Liver (tissue), 3 donors: ENCODE measurements at regions not wholly inside any gene's neighbourhood (a gene's known extent, or its start where the extent isn't known, plus 50 kb on each side); places are given as distances from the start of the nearest gene placed in this dataset.

ENCODE experiments used
- ATF3 ChIP-seq: IDR thresholded peaks from 2 replicates; pipeline ENCODE4 v1.6.1; 2016; ENCODE audit warnings: antibody characterized with exemption
- CTCF ChIP-seq: fragments of 150-350 bp; IDR thresholded peaks from 2 replicates; pipeline ENCODE4 v1.5.1; 2017; ENCODE audit warnings: improper control_type of control experiment, low read depth, low read length; ENCODE audit not compliant: missing input control
- EGR1 ChIP-seq, 2 donors: IDR thresholded peaks; 2 replicates each; pipeline ENCODE4 v1.6.1; 2016 to 2018; ENCODE audit warnings: antibody characterized with exemption in 2 of 2, low read depth in 2 of 2
- GABPA ChIP-seq, 2 donors: IDR thresholded peaks in 1 of 2; conservative IDR thresholded peaks in 1 of 2; 2 replicates each; pipeline ENCODE4 v1.6.1; 2016; ENCODE audit warnings: antibody characterized with exemption in 2 of 2, mild to moderate bottlenecking in 1 of 2, moderate library complexity in 1 of 2
- HNF4G ChIP-seq: IDR thresholded peaks from 2 replicates; pipeline ENCODE4 v1.6.1; 2016; ENCODE audit warnings: antibody characterized with exemption
- JUND ChIP-seq, 2 donors: IDR thresholded peaks; 2 replicates each; pipeline ENCODE4 v1.6.1; 2016; ENCODE audit warnings: antibody characterized with exemption in 2 of 2
- MAX ChIP-seq: IDR thresholded peaks from 2 replicates; pipeline ENCODE4 v1.6.1; 2016; ENCODE audit warnings: antibody characterized with exemption
- RAD21 ChIP-seq, 2 donors: IDR thresholded peaks; 2 replicates each; pipeline ENCODE4 v1.6.1; 2016; ENCODE audit warnings: antibody characterized with exemption in 2 of 2, mild to moderate bottlenecking in 2 of 2
- REST ChIP-seq: IDR thresholded peaks from 2 replicates; pipeline ENCODE4 v1.6.1; 2016; ENCODE audit warnings: antibody characterized with exemption, mild to moderate bottlenecking
- RXRA ChIP-seq, 2 donors: IDR thresholded peaks; 2 replicates each; pipeline ENCODE4 v1.6.1; 2017 to 2018; ENCODE audit warnings: antibody characterized with exemption in 2 of 2, mild to moderate bottlenecking in 1 of 2
- SP1 ChIP-seq: IDR thresholded peaks from 2 replicates; pipeline ENCODE4 v1.6.1; 2018; ENCODE audit warnings: antibody characterized with exemption, mild to moderate bottlenecking
- TAF1 ChIP-seq: conservative IDR thresholded peaks from 2 replicates; pipeline ENCODE4 v1.6.1; 2016; ENCODE audit warnings: antibody characterized with exemption, mild to moderate bottlenecking
- YY1 ChIP-seq: IDR thresholded peaks from 2 replicates; pipeline ENCODE4 v1.6.1; 2016; ENCODE audit warnings: antibody characterized with exemption, mild to moderate bottlenecking
- ZBTB33 ChIP-seq: IDR thresholded peaks from 2 replicates; pipeline ENCODE4 v1.6.1; 2016; ENCODE audit warnings: antibody characterized with exemption
- donor health status: healthy.
- donor health status: healthy.

GRCh38 chr18:35817604-35818352, 154.7 kb upstream of the RMP24 start:
- no peak for TF ChIP-seq RXRA (IDR thresholded peaks at IDR 0.05)
- no peak for TF ChIP-seq RAD21 (IDR thresholded peaks at IDR 0.05)
- TF ChIP-seq JUND (IDR thresholded peaks at IDR 0.05), result no peak
- no peak for TF ChIP-seq SP1
- no peak for TF ChIP-seq CTCF
- TF ChIP-seq YY1, result no peak
- TF ChIP-seq ZBTB33, result no peak
- TF ChIP-seq TAF1, result no peak
- no peak for TF ChIP-seq EGR1 (IDR thresholded peaks at IDR 0.05; ENCODE audit: low read depth in 2 of 2)
- no peak for TF ChIP-seq GABPA (IDR thresholded peaks at IDR 0.05 in 1 of 2, conservative IDR thresholded peaks at IDR 0.05 in 1 of 2)
- no peak for TF ChIP-seq REST
- no peak for TF ChIP-seq MAX
- TF ChIP-seq ATF3, result no peak
- no peak for TF ChIP-seq HNF4G
